ENCODE measurements at regions not wholly inside any gene's neighbourhood (a gene's known extent, or its start where the extent isn't known, plus 50 kb on each side); places are given as distances from the start of the nearest gene placed in this dataset.

DNA sequence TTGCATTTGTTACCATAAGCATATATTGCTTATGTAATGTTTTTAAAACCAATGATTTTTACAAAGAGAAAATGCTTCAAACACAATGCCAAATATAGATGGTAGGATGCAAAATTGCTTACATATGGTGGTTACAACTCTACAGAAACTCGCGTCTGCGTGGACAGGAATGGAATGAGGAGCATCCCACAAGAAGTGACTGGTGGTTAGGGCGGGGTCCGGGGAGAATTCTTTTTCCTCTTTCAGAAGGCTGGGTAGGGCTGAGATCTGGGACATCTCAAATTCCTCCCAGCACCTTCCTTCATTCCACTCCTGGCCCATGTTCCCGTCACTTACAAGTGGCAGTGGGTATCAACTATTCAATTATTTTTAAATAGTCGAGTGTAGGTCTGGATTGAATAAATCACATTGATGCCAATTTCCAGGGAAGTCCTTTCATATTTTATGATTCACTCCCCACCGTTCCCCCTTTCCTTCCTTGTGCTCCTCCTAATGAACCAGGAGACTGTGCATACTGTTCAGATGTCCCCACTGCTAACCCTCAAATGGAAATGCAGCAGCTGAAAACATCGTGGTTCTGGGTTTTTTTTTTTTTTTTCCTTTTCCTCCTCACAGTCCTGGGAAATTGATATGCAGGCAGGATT lies 174.5 kb upstream of the POU3F1 start:
- no peak for TF ChIP-seq CTCF (IDR thresholded peaks at IDR 0.05; ENCODE audit: insufficient read depth, low read length)
- TF ChIP-seq, protein P1, sequence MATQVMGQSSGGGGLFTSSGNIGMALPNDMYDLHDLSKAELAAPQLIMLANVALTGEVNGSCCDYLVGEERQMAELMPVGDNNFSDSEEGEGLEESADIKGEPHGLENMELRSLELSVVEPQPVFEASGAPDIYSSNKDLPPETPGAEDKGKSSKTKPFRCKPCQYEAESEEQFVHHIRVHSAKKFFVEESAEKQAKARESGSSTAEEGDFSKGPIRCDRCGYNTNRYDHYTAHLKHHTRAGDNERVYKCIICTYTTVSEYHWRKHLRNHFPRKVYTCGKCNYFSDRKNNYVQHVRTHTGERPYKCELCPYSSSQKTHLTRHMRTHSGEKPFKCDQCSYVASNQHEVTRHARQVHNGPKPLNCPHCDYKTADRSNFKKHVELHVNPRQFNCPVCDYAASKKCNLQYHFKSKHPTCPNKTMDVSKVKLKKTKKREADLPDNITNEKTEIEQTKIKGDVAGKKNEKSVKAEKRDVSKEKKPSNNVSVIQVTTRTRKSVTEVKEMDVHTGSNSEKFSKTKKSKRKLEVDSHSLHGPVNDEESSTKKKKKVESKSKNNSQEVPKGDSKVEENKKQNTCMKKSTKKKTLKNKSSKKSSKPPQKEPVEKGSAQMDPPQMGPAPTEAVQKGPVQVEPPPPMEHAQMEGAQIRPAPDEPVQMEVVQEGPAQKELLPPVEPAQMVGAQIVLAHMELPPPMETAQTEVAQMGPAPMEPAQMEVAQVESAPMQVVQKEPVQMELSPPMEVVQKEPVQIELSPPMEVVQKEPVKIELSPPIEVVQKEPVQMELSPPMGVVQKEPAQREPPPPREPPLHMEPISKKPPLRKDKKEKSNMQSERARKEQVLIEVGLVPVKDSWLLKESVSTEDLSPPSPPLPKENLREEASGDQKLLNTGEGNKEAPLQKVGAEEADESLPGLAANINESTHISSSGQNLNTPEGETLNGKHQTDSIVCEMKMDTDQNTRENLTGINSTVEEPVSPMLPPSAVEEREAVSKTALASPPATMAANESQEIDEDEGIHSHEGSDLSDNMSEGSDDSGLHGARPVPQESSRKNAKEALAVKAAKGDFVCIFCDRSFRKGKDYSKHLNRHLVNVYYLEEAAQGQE (IDR thresholded peaks at IDR 0.05; ENCODE audit: insufficient replicate concordance, low read depth): no peak
- no peak for TF ChIP-seq POLR2AphosphoS5 (IDR thresholded peaks at IDR 0.05; ENCODE audit: low read depth)

Data from HL-60 (cell line).